Testis (tissue), 2 donors: ENCODE measurements at regions not wholly inside any gene's neighbourhood (a gene's known extent, or its start where the extent isn't known, plus 50 kb on each side); places are given as distances from the start of the nearest gene placed in this dataset.

Experiments
- DNase-seq: peaks from one replicate; pipeline ENCODE4 v3.0.0-alpha.2; 2019
- H3K27ac ChIP-seq, 2 donors: fragments of 200-600 bp; sonication (generic); one replicate each; pipeline ENCODE4 v1.5.1; 2019
- H3K27me3 ChIP-seq: fragments of 200-600 bp; sonication (generic); one replicate; pipeline ENCODE4 v1.5.1; 2019
- H3K36me3 ChIP-seq: fragments of 200-600 bp; sonication (generic); one replicate; pipeline ENCODE4 v1.5.1; 2017; ENCODE audit warnings: low read depth; ENCODE audit errors: missing control alignments
- H3K4me1 ChIP-seq: fragments of 200-600 bp; sonication (generic); one replicate; pipeline ENCODE4 v1.5.1; 2019
- H3K4me3 ChIP-seq, 2 donors: fragments of 200-600 bp; sonication (generic); one replicate each; pipeline ENCODE4 v1.5.1; 2017 to 2019
- H3K9me3 ChIP-seq: fragments of 200-600 bp; sonication (generic); one replicate; pipeline ENCODE4 v1.5.1; 2017
- POLR2A ChIP-seq: fragments of 450-650 bp; IDR thresholded peaks from one replicate; pipeline ENCODE4 v1.6.1; 2017; ENCODE audit warnings: antibody characterized with exemption, mild to moderate bottlenecking, moderate library complexity
- WGBS, 2 donors: methylation state at CpG; one replicate each; pipeline ENCODE4 v1.1.5; 2018; 5-methylcytosine and 5-hydroxymethylcytosine counted together
- intact Hi-C: fragments of 100-400 bp; cut with DNase I; formaldehyde crosslinking; loops from one replicate; pipeline ENCODE4 v1.15.1; 2023; ENCODE audit warnings: low total_unique reads
- TF ChIP-seq, protein P1 (sequence below), 3 experiments: fragments of 450-650 bp in 2 of 3; fragments of 200-600 bp in 1 of 3; sonication (generic) in 1 of 3; IDR thresholded peaks; one replicate each; pipeline ENCODE4 v1.5.1; 2016 to 2019; ENCODE audit warnings: antibody characterized with exemption in 3 of 3, mild to moderate bottlenecking in 2 of 3, moderate library complexity in 1 of 3

DNA sequence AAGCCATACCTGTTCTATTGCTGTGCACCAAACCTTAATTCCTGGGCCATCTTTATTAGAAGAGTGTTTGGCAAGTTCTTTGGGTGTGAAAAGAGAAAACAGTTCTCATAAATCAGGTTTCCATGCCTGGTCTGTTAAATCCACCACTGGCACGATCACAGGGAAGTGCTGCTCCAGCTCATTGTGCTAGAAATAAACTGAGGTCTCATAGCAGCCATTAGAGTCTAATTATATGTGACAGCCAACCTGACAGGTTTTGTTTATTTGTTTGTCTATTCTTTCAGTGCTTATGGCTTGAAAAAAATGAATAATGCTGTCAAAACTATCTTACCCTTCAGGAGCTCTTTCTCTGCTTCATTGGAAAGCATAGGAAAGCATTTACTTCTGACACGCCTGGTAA lies 147.1 kb upstream of the CNTN6 start:
- no peak for TF ChIP-seq POLR2A
- TF ChIP-seq, protein P1, sequence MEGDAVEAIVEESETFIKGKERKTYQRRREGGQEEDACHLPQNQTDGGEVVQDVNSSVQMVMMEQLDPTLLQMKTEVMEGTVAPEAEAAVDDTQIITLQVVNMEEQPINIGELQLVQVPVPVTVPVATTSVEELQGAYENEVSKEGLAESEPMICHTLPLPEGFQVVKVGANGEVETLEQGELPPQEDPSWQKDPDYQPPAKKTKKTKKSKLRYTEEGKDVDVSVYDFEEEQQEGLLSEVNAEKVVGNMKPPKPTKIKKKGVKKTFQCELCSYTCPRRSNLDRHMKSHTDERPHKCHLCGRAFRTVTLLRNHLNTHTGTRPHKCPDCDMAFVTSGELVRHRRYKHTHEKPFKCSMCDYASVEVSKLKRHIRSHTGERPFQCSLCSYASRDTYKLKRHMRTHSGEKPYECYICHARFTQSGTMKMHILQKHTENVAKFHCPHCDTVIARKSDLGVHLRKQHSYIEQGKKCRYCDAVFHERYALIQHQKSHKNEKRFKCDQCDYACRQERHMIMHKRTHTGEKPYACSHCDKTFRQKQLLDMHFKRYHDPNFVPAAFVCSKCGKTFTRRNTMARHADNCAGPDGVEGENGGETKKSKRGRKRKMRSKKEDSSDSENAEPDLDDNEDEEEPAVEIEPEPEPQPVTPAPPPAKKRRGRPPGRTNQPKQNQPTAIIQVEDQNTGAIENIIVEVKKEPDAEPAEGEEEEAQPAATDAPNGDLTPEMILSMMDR (IDR thresholded peaks at IDR 0.05) = no peak
- WGBS, 2 donors = 86 to 93% methylated on average over 2 of the region's 2 CpGs
- Histone ChIP-seq H3K27ac (no peak overlapping the region), H3K4me1 (no peaks in the 10 kb centered on the region), H3K36me3 (no peaks in the 10 kb centered on the region), H3K27me3 (no peaks in the 10 kb centered on the region), H3K9me3 (no peaks in the 10 kb centered on the region), H3K4me3 (no peak overlapping the region)
- DNase-seq = no peak
- intact Hi-C loops = no loop called here

DNA sequence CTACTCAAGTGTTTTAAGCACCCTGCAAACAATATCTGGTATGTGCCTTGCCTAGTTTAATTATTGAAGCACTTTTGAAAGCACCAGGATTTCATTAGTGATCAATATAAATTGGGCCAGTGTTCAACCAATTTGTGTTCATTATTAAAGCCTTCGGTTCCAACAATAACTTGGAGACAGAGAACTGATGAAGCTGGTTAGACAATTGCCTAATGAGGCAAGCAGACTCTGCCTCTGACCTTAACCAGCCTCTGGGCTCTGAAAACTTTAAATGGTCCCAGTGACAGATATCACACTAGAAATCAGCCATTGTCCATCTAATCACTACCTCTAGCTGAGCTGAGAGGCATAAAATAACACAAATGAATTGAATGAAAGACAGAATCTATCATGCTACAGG lies 139.9 kb upstream of the CNTN6 start:
- DNase-seq = no peak
- intact Hi-C loops = no loop called here
- Histone ChIP-seq H3K27ac (no peak overlapping the region), H3K4me3 (no peak overlapping the region), H3K4me1 (no peaks in the 10 kb centered on the region), H3K36me3 (no peaks in the 10 kb centered on the region), H3K27me3 (no peaks in the 10 kb centered on the region), H3K9me3 (no peaks in the 10 kb centered on the region)
- WGBS, 2 donors = 85 to 100% methylated on average over 1 of the region's 1 CpG
- no peak for TF ChIP-seq POLR2A
- TF ChIP-seq, protein P1 (IDR thresholded peaks at IDR 0.05) = no peak

GRCh38 chr3:963255-963654 lies 129.6 kb upstream of the CNTN6 start:
- WGBS, 2 donors = 95 to 100% methylated on average over 2 of the region's 2 CpGs
- intact Hi-C loops = no loop called here
- Histone ChIP-seq H3K9me3 (no peaks in the 10 kb centered on the region), H3K36me3 (no peaks in the 10 kb centered on the region), H3K27me3 (no peaks in the 10 kb centered on the region), H3K4me3 (no peak overlapping the region), H3K4me1 (no peaks in the 10 kb centered on the region), H3K27ac (no peak overlapping the region)
- TF ChIP-seq POLR2A = no peak
- TF ChIP-seq, protein P1 (IDR thresholded peaks at IDR 0.05) = no peak
- no peak for DNase-seq

- DNase-seq = no peak
- no peak overlapping the region for H3K27ac ChIP-seq
- TF ChIP-seq, protein P1 (IDR thresholded peaks at IDR 0.05) = no peak
- TF ChIP-seq POLR2A = no peak
- no peaks in the 10 kb centered on the region for H3K27me3 ChIP-seq
- H3K9me3 ChIP-seq = no peaks in the 10 kb centered on the region
- no peak overlapping the region for H3K4me3 ChIP-seq
- intact Hi-C loops = no loop called here
- 82 to 86% methylated on average over 3 of the region's 3 CpGs for WGBS, 2 donors
- no peaks in the 10 kb centered on the region for H3K4me1 ChIP-seq
- H3K36me3 ChIP-seq = no peaks in the 10 kb centered on the region
These were observed 129.1 kb upstream of the CNTN6 start for GRCh38 chr3:963755-964154.

GRCh38 chr3:965826-966225 lies 127.0 kb upstream of the CNTN6 start:
- Histone ChIP-seq H3K36me3 (no peaks in the 10 kb centered on the region), H3K27ac (no peak overlapping the region), H3K4me3 (no peak overlapping the region), H3K4me1 (no peaks in the 10 kb centered on the region), H3K27me3 (no peaks in the 10 kb centered on the region), H3K9me3 (no peaks in the 10 kb centered on the region)
- TF ChIP-seq, protein P1 (IDR thresholded peaks at IDR 0.05) = no peak
- TF ChIP-seq POLR2A = no peak
- DNase-seq = no peak
- intact Hi-C loops = no loop called here
- WGBS, 2 donors = 82% methylated on average over 3 of the region's 3 CpGs
